ENCODE measurements at regions not wholly inside any gene's neighbourhood (a gene's known extent, or its start where the extent isn't known, plus 50 kb on each side); places are given as distances from the start of the nearest gene placed in this dataset.

DNA sequence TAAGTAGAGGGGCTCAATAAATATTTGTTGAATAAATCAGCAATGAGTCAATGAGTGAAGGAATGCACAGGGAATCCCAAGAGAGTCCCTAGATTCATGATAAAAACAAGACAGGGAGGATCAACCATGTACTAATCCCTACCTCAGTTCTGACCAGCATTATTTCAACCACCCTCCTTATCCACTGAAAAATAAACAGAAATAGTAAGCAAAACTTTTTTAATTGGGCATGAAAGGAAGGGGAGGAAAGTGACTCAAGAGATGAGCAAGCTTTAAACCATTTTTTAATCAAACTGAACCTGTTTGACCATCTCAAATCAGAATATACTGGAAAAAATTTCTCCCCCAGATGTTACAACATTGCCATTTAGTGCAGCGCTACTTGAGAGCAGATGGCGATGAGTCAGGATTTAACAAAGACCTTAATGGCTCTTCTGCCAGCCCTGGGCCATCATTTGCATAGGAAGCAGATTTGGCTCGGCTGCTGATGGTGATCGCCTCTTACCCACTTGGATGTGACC is 194.8 kb upstream of the SLC30A5 start:
- no peak for DNase-seq

DNA sequence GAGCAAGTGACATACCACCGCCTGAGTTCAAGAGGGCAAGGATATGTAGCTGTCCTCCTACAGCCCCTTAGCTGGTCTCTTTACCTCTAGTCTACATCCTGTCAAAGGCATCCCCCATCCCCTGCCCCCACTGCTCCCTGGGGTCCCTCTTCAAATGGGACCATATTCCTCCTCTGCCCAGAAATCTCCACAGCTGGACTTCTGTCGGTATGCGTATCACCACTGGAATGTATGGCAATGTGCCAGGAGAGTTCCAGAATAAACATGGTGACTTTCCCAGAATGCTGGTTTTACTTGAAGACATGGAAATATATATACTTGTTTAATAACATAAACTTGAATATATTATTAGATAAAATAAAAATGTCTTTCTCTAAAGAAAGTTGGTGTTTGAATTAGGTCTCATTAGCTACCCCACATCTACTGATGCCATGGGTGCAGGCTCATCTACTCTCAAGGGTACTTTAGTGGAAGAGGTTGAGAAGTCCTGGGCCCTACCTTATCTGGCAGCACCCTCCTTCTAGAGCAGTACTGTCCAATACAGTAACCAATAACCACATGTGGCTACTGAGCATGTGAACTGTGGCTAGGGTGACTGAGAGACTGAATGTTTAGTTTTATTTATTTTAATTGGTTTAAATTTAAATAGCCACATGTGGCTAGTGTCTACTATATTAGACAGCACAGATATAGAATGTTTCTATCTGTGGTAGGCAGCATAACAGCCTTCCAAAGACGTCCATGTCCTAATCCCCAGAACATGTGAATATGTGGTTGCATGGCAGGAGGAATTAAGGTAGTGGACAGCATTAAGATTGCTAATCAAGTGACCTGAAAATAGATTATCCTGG is 181.7 kb upstream of the SLC30A5 start:
- DNase-seq, result no peak

DNA sequence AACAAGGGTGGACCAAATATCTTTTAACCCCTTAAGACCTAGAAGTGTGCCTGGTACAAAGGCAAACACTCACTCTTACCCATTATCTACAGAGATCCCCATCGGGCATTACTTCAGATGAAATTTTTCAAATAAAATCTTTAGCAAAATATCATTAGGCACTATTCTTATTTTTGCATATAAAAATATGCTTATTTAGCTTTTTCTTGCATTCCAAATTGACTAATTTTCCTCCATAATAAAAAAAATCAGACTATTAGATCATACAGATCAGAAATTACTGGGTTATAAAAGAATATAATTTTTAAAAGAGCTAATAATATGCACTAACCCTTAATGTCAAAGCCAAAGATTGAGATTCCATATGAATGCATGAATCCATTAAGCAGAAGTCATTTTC is 178.7 kb upstream of the SLC30A5 start:
- no peak for DNase-seq

DNA sequence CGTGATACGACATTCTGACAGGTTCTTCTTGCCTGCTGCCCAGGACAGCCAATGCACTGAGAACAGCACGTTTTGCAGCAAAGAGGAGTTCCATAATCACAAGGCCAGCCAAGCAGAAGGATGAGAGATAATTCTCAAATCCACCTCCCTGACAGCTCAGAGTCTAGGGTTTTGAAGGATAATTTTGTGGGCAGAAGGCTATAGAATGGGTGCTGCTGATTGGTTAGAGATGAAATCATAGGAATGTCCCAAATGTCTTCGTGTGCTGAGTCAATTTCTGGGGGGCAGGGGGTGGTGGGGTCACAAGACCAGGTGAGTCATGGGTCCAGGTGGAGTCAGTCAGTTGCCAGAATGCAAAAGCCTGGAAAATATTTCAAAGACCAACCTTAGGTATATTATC is 175.5 kb upstream of the SLC30A5 start:
- DNase-seq, result no peak

DNA sequence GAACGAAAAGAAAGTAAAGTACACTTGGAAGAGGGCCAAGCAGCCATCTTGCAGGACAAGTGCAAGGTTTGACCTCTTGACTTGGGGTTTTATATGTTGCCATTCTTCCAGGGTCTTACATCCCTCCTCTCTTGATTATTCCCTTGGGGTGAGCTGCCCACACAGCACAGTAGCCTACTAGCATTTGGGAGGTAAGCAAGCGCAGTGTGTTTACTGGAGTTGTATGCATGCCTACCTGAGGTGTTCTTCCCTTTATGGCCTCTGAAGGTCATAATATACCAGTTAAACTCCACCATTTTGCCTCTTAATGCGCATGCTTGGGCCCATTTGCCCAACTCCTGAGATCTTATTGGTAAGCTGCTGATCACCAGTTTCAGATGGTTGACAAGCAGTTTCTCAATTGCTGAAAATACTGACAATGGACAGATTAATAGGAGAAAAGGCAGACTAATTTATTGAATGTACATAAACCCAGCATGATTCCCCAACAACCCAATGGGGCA is 173.8 kb upstream of the SLC30A5 start:
- DNase-seq, result no peak

DNA sequence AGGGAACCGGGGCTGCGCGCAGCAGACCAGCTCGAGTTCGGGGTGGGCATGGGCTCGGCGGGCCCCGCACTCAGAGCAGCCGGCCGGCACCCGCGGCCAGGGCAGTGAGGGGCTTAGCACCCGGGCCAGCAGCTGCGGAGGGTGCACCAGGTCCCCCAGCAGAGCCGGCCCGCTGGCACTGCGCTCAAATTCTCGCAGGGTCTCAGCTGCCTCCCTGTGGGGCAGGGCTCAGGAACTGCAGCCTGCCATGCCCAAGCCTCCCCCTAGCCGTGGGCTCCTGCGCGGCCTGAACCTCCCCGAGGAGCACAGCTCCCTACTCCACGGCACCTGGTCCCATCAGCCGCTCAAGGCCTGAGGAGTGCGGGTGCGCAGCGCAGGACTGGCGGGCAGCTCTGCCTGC is 172.9 kb upstream of the SLC30A5 start:
- DNase-seq, result no peak

DNA sequence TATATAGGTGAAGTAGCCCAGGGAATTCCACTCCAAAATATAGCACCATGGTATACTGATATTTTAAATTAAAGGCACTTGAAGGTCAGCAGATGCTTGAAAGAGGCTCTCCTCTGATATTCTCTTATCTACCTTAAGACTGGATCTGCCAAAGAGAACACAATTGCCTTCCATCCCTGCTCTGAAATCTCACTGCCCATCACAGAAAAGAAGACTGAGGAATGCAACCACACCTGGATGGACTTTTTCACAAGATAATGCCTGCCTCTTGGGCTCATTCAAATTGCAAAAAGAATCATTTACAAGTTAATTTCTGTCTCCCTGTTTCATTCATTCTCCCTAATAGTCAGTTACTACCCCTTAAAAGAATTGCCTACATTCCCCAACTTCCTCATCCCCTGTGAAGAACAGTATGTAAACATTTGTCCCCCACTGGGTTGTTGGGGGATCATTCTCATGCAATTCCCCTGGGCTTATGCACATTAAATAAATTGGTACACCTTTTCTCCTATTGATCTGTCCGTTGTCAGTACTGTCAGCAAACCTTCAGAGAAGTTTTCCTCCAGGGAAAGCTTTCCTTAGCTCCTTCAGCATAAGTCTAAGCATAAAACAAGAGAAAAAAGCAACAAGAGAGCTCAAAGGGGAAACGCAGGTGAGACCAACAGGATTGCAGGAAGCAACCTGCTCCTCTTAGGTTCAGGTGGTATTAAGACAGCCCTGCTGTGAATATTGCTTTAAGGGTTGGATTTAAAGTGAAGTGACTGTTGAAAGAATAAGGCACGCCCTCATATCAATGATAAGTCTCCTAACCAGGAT is 171.4 kb upstream of the SLC30A5 start:
- DNase-seq, result no peak

DNA sequence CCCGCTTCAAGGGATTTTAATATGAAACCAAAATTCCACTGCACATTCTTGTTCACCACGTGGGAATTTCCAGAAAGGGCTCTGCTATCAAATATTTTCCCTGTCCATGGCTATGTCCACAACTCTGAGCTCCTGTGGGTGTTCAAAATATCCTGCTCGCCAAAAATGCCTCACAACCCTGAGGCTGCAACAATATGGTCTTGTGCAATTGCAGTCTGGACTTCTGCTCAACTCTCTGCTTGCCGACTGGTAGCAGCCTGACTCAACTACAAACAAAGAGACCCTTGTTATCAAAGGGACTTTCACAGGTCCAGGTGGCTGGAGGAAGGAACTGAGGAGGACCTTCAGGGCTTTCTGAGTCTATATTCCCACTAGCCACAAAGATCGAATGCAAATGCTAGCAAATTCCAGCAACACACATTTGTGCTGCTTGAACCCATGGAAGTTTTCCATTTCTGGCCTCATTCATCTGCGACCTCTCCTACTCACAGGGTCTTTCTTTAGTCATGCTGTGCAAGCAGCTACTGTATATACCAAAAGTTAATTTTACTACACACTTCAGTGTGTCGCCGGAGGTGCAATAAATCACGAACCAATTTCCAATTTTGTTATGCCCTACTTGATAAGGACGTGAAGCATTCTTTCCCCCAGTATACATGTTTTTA is 169.2 kb upstream of the SLC30A5 start:
- no peak for DNase-seq

DNA sequence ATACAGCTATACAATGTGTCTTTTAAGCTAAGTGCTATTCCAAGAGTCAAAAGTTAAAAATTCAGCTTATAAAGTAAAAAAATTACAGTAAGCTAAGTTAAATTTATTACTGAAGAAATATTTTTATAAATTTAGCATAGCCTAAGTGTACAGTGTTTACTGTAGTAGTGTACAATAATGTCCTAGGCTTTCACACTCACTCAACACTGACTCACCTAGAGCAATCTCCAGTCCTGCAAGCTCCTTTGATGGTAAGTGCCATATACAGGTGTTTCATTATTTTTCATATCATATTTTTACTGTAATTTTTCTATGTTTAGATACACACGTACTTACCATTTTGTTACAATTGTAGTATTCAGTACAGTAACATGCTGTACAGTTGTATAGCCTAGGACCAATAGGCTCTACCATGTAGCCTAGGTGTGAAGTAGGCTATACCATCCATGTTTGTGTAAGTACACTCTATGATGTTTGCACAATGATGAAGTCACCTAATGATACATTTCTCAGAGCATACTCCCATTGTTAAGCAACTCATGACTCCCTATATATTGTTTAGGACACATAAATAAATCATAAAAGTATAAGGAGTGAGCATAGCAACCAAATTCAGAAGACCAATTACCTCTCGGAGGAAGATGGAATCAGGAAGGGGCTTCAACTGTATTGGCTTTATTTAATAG is 165.1 kb upstream of the SLC30A5 start:
- DNase-seq, result no peak

DNA sequence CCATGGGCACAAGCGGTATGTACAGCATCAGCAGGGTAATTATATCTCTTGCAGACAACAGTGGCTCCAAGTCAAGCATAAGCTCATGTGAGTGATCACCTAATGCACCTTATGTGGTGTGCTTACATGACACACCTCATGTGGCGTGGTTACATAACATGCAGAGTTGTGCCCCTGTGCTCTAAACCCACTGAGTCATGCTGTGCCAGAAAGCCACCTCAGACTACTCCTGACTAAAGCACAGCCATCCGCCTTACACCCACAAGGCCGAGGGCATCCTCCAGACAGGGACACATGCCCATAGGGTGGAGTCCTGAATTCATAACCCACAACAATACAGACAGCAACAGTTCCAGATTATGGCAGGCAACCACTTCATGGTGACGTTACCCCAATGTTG is 163.7 kb upstream of the SLC30A5 start:
- DNase-seq, result no peak

DNA sequence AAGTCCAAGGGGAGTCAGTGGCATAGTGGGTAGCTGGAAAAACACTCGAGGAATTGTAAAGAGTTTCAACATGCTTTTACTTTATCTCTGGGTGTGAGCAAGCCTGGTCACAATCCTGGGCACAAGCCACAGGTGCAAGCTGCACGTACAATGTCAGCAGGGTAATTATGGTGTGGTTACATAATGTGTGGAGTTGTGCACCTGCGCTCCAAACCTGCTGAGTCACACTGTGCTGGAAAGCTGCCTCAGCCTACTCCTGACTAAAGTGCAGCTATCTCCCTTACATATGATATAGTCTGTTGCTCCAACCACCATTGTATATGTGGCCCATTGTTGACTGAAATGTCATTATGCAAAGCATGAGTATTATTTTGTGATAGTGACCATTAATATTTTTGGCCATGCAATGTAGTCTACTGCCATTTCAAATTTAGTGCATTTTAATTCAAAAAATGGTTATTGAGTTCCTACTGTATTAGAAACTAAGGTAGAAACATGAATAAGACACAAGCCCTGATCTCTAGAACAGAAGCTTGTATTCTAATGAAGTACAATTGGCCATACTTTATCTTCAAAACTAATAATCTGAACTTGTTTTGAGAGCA is 160.9 kb upstream of the SLC30A5 start:
- no peak for DNase-seq

DNA sequence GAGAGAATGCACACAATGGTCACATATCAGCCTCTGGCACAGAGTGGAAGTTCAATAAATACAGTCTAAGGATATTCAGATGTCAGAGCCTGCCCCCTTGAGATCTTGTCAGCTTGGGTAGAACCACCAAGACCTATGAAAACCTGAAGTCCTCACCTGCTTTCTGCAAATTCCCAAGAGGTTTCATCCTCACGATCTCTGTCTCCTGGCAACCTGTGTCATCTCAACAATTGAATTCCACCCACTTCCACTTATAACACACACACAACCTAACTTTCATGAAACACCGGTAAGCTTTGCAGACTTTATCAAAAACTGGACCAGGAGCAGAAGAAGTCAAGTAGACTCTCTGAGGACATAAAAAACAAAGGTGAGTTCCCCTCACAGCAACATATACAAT is 151.6 kb upstream of the SLC30A5 start:
- DNase-seq, result no peak

DNA sequence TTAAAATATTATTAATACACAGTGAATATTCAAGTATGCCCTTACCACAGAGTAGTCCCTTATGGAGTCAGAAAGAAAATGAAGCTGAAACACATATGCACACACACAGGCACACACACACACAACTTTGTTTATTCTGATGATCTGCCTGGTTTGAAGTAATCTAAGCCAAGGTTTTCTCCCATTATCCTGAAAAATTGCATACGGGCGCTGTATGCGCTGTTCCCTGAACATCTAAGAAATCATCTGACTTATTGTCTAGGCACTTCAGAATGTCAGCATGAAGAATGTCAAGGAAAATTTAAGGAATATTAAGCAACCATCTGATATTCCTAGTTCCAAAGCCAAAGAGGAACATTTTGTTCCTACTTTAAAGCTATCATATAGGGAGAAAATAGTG is 147.1 kb upstream of the SLC30A5 start:
- no peak for DNase-seq

DNA sequence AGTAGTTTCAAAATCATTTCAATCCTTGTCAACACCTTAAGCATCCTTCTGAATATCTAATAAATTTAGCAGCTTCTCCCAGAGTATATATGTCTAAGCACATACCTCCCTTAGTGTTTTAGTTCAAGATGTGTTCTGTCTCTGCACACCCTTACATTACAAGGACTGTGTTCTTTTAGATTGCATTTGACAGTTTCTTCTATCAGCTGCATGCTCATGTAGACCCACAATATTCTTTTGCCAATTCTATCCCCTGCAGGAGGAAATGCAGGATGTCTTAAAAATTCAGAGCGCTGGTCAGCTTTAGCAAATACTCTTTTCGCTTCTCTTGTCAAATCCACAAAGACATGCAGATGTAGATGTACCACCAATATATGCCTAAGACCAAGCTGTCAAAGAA is 145.8 kb upstream of the SLC30A5 start:
- DNase-seq, result no peak

DNA sequence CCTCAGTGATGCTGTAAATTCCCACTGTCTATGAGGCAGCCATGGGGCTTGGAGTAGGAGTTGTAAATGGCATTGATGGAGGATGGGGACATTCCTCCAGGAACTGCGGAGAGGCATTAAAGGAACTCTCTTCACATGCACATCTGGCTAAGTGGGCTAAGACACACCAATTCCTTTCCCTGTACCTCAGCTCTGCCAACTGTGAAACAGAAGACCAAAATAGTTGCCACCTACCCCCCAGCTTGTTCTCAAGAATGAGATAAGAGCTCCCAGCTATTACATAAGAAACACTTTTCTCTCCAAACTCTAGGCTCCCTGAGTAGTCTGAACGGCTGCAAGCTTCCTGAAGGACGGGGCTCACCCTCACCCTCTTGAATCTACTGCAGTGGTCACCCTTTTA is 144.6 kb upstream of the SLC30A5 start:
- no peak for DNase-seq

DNA sequence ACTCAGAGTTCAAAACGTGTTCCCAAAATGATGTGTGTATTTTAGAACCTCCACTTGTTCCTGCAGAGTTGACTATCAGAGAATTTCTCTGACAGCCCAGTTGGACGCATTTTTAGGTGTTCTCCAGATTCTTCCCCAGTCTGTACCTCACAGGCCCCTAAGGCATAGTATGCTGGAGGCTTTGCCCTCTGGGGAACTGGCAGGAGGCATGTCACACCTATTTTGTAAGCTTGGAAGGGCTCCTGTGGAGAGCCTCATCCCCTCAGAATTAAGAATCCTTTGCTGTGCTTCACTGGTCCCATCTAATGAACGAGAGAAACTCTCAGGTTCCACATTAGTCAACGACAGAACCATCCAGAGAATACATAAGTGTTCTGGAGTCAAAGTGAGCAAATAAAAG is 144.1 kb upstream of the SLC30A5 start:
- DNase-seq, result no peak

DNA sequence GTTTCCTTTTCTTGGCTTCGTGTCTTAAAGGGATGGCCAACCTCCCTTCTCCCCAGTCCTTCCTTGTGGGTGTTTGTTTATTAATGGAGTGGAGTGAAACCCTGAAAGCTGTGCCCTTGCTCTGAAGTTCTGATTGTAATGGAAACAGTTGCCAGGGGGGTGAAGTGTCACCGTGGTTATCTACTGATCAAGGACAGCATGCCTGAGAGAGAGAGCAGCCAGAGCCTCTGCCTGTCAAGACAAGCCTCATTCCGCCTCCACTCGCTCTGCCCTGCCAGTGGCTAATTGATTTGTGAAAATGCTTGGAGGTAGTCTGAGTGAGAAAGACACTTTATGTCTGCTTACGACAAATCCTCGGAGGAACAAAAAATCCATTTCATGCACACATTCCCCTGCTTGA is 143.7 kb upstream of the SLC30A5 start:
- no peak for DNase-seq

DNA sequence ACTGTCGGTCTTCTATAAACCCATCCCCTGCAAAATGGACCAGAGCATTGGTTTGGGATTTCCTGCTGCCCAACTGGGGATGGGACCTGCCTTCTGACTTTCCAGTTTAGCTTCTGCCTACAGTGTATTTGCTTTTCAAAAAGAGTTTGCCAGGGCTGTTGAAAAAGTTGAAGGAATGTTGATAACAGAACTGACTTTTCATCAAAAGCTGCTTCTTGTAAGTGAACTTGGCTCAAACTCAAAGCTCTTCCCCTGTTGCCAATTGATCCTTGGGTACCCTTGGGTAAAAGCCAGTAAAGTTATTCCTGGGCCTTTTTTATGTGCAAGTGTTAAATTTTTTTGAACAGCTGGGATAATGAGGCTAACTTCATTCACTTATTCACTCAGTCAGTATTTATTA is 142.9 kb upstream of the SLC30A5 start:
- DNase-seq, result no peak

DNA sequence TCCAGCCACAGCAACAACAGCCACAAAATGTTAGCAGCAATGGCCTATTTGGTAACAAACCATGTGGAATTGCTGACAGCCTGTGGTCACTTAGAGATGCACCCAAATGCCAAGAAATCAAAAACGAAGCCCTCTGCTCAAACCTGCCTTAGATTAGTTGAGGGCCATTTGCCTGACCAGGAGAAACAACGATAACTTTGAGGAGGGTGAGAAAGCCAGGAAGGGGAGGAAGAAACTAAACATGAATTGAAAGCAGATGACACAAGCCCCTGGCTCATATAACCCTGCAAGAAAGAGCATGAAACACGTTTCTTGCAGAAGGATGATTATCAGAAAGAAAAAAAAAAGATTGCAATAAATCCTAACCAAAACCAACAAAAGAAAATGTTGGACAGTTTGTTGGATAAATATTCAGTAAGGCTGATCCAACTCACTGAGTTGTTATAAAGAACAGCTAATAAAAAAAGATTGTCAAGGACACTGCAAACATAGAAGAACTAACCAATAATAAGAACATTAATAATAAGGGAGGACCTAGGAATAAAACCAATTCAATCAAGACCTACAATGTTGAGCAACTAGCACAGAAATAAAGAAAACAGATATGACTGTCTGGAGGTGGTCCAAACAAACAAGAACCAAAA is 140.5 kb upstream of the SLC30A5 start:
- no peak for DNase-seq

DNA sequence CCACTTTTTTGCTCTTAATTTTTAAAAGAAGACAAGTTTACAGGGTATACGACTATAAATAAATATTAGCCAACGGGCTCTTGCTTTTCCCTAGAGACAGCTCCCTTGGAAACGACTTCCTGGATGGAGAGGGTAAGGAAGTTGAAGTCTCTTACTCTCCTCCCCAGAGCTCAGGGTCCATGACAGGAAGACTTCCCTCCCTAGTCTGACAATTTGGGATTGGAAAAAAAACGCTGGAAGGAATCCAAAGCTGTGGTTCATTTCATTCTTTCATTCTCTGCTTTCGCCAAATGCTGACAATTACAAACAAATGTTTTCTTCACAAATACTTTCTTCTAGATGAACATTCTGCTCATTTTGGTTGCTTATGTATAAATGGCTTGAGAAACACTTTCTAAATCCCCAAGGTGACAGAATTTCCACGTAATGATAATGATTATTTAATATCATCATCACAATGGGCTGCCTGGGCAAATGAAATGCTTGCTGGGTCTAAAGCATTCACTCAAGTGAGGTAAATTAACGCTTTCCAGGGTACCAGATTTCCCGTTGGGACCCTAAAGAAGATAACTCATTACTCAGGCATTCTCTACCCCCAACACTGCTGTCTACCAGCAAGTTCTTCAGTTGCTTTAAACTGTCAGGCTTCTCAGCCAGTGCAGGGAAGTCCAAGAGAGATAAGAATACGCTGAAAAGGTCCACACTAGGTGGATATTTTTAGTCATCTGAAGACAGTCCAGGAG is 139.8 kb upstream of the SLC30A5 start:
- DNase-seq, result no peak

DNA sequence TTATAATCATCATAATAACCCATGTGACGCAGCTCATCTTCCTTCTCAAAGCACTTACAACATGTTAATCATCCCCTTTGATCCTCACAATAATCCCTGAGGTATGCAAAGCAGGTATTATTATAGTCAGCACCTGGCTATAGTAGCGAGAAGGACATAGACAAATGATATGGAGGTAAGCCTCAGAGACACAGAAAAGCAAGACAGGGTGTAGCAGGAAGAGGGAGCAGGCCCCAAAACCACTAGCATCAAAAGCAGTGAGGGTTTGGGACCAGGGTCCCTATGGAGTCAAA is 139.2 kb upstream of the SLC30A5 start:
- DNase-seq, result no peak
